ENCODE measurements at regions not wholly inside any gene's neighbourhood (a gene's known extent, or its start where the extent isn't known, plus 50 kb on each side); places are given as distances from the start of the nearest gene placed in this dataset.

GRCh38 chr14:89498878-89499277 is 81.8 kb upstream of the FOXN3 start:
- no peak overlapping the region for H3K9ac ChIP-seq
- H2AFZ ChIP-seq (ENCODE audit: low read depth), result no peak overlapping the region
- H4K20me1 ChIP-seq (ENCODE audit: insufficient read depth), result no peaks in the 10 kb centered on the region
- H3K4me2 ChIP-seq, result no peak overlapping the region
- H3K27me3 ChIP-seq (ENCODE audit: insufficient read depth, low read depth), result no peaks in the 10 kb centered on the region
- no peak overlapping the region for H3K27ac ChIP-seq
- H3K36me3 ChIP-seq (ENCODE audit: insufficient read depth), result no peaks in the 10 kb centered on the region
- H3K4me1 ChIP-seq (ENCODE audit: low read depth, poor library complexity, severe bottlenecking), result no peaks in the 10 kb centered on the region
- H3K79me2 ChIP-seq (ENCODE audit: insufficient read depth, low read depth), result no peaks in the 10 kb centered on the region
- H3K4me3 ChIP-seq (IDR thresholded peaks at IDR 0.05; ENCODE audit: insufficient read depth, low read depth, low read length), result no peak overlapping the region
- no peak for TF ChIP-seq CTCF (conservative IDR thresholded peaks at IDR 0.05; ENCODE audit: low read depth, low read length)

GRCh38 chr14:89495718-89496117 is 78.7 kb upstream of the FOXN3 start:
- Histone ChIP-seq H3K27ac (no peak overlapping the region), H2AFZ (ENCODE audit: low read depth) (no peak overlapping the region), H3K4me2 (no peak overlapping the region), H3K27me3 (ENCODE audit: insufficient read depth, low read depth) (no peaks in the 10 kb centered on the region), H3K79me2 (ENCODE audit: insufficient read depth, low read depth) (no peaks in the 10 kb centered on the region), H3K9ac (no peak overlapping the region), H3K4me3 (IDR thresholded peaks at IDR 0.05; ENCODE audit: insufficient read depth, low read depth, low read length) (no peak overlapping the region), H3K4me1 (ENCODE audit: low read depth, poor library complexity, severe bottlenecking) (no peaks in the 10 kb centered on the region), H3K36me3 (ENCODE audit: insufficient read depth) (no peaks in the 10 kb centered on the region), H4K20me1 (ENCODE audit: insufficient read depth) (no peaks in the 10 kb centered on the region)
- TF ChIP-seq CTCF (conservative IDR thresholded peaks at IDR 0.05; ENCODE audit: low read depth, low read length), result no peak

- no peaks in the 10 kb centered on the region for H3K79me2 ChIP-seq (ENCODE audit: insufficient read depth, low read depth)
- no peak overlapping the region for H3K9ac ChIP-seq
- no peaks in the 10 kb centered on the region for H4K20me1 ChIP-seq (ENCODE audit: insufficient read depth)
- H3K27me3 ChIP-seq (ENCODE audit: insufficient read depth, low read depth), result no peaks in the 10 kb centered on the region
- no peaks in the 10 kb centered on the region for H3K36me3 ChIP-seq (ENCODE audit: insufficient read depth)
- TF ChIP-seq CTCF (conservative IDR thresholded peaks at IDR 0.05; ENCODE audit: low read depth, low read length), result no peak
- no peaks in the 10 kb centered on the region for H3K4me1 ChIP-seq (ENCODE audit: low read depth, poor library complexity, severe bottlenecking)
- H3K4me2 ChIP-seq, result no peak overlapping the region
- H2AFZ ChIP-seq (ENCODE audit: low read depth), result no peak overlapping the region
- H3K4me3 ChIP-seq (IDR thresholded peaks at IDR 0.05; ENCODE audit: insufficient read depth, low read depth, low read length), result no peak overlapping the region
- H3K27ac ChIP-seq, result no peak overlapping the region
Observed at GRCh38 chr14:89493877-89494634, 77.0 kb upstream of the FOXN3 start.

- H3K4me1 ChIP-seq (ENCODE audit: low read depth, poor library complexity, severe bottlenecking), result no peaks in the 10 kb centered on the region
- no peaks in the 10 kb centered on the region for H3K27me3 ChIP-seq (ENCODE audit: insufficient read depth, low read depth)
- H3K36me3 ChIP-seq (ENCODE audit: insufficient read depth), result no peaks in the 10 kb centered on the region
- no peak overlapping the region for H3K9ac ChIP-seq
- H3K4me3 ChIP-seq (IDR thresholded peaks at IDR 0.05; ENCODE audit: insufficient read depth, low read depth, low read length), result no peak overlapping the region
- no peak overlapping the region for H2AFZ ChIP-seq (ENCODE audit: low read depth)
- H4K20me1 ChIP-seq (ENCODE audit: insufficient read depth), result no peaks in the 10 kb centered on the region
- no peaks in the 10 kb centered on the region for H3K79me2 ChIP-seq (ENCODE audit: insufficient read depth, low read depth)
- no peak for TF ChIP-seq CTCF (conservative IDR thresholded peaks at IDR 0.05; ENCODE audit: low read depth, low read length)
- no peak overlapping the region for H3K4me2 ChIP-seq
- no peak overlapping the region for H3K27ac ChIP-seq
Observed at GRCh38 chr14:89493406-89493805, 76.4 kb upstream of the FOXN3 start.
